Fibroblast of lung (primary cell): ENCODE measurements at regions not wholly inside any gene's neighbourhood (a gene's known extent, or its start where the extent isn't known, plus 50 kb on each side); places are given as distances from the start of the nearest gene placed in this dataset.

Source experiments
- DNase-seq, 2 donors: peaks; one replicate each; pipeline versions ENCODE4 v3.0.0 to v3.0.0-alpha.2; 2010; ENCODE audit warnings: low read depth in 2 of 2
- H2AFZ ChIP-seq: 2 replicates; pipeline ENCODE4 v1.5.1; 2012; ENCODE audit warnings: low read length, control low read depth, inconsistent platforms
- H3K27ac ChIP-seq: 2 replicates; pipeline ENCODE4 v1.5.1; 2011; ENCODE audit warnings: low read length, control low read depth; ENCODE audit not compliant: insufficient read depth
- H3K27me3 ChIP-seq: 2 replicates; pipeline ENCODE4 v1.5.1; 2011; ENCODE audit warnings: mild to moderate bottlenecking, low read length; ENCODE audit not compliant: control insufficient read depth, insufficient read depth
- H3K36me3 ChIP-seq: 2 replicates; pipeline ENCODE4 v1.5.1; 2011; ENCODE audit warnings: low read length; ENCODE audit not compliant: control insufficient read depth, insufficient read depth
- H3K4me1 ChIP-seq: 2 replicates; pipeline ENCODE4 v1.5.1; 2011; ENCODE audit warnings: low read length; ENCODE audit not compliant: control insufficient read depth, insufficient read depth; ENCODE audit errors: extremely low read depth
- H3K4me2 ChIP-seq: 2 replicates; pipeline ENCODE4 v1.5.1; 2011; ENCODE audit warnings: low read length, control low read depth; ENCODE audit not compliant: insufficient read depth; ENCODE audit errors: extremely low read depth
- H3K4me3 ChIP-seq, 4 experiments: fragments of 200-600 bp in 1 of 4; sonication (generic) in 1 of 4; replicated peaks in 1 of 4; 2 replicates each; pipeline ENCODE4 v1.5.1; 2011 to 2016; ENCODE audit warnings: low read length in 4 of 4, low read depth in 3 of 4, mild to moderate bottlenecking in 3 of 4, control low read depth in 2 of 4, inconsistent platforms in 1 of 4, mixed read lengths in 1 of 4; ENCODE audit not compliant: insufficient read depth in 1 of 4; ENCODE audit errors: control extremely low read depth in 1 of 4
- H3K79me2 ChIP-seq: 2 replicates; pipeline ENCODE4 v1.5.1; 2012; ENCODE audit warnings: mild to moderate bottlenecking, low read length, inconsistent platforms; ENCODE audit not compliant: control insufficient read depth, insufficient read depth
- H3K9ac ChIP-seq: 2 replicates; pipeline ENCODE4 v1.5.1; 2011; ENCODE audit warnings: mild to moderate bottlenecking, low read length, control low read depth; ENCODE audit not compliant: insufficient read depth
- H3K9me3 ChIP-seq: 2 replicates; pipeline ENCODE4 v1.5.1; 2012; ENCODE audit warnings: low read depth, low read length; ENCODE audit not compliant: control insufficient read depth, insufficient read depth
- H4K20me1 ChIP-seq: 2 replicates; pipeline ENCODE4 v1.5.1; 2011; ENCODE audit warnings: low read length; ENCODE audit not compliant: control insufficient read depth, insufficient read depth; ENCODE audit errors: extremely low read depth
- CTCF ChIP-seq, 2 donors: IDR thresholded peaks in 1 of 2; conservative IDR thresholded peaks in 1 of 2; 1 replicate in 1 of 2; 2 replicates in 1 of 2; pipeline ENCODE4 v1.5.1; 2011 to 2012; ENCODE audit warnings: low read length in 2 of 2, control low read depth in 1 of 2, inconsistent platforms in 1 of 2, low read depth in 1 of 2, mild to moderate bottlenecking in 1 of 2
- EZH2 ChIP-seq: IDR thresholded peaks from 2 replicates; pipeline ENCODE4 v1.5.1; 2012; ENCODE audit warnings: low read length, control low read depth, mild to moderate bottlenecking; ENCODE audit errors: missing control alignments

- DNase-seq: no peak
- Histone ChIP-seq H3K4me3 (no peak overlapping the region), H2AFZ (no peak overlapping the region), H4K20me1 (no peaks in the 10 kb centered on the region), H3K9me3 (no peaks in the 10 kb centered on the region), H3K79me2 (no peaks in the 10 kb centered on the region), H3K9ac (no peak overlapping the region), H3K27ac (no peak overlapping the region), H3K27me3 (no peaks in the 10 kb centered on the region), H3K4me2 (no peak overlapping the region), H3K36me3 (no peaks in the 10 kb centered on the region), H3K4me1 (no peaks in the 10 kb centered on the region)
- TF ChIP-seq EZH2: no peak
- no peak for TF ChIP-seq CTCF (conservative IDR thresholded peaks at IDR 0.05 in 1 of 2, IDR thresholded peaks at IDR 0.05 in 1 of 2; ENCODE audit: low read depth in 1 of 2, low read length in 2 of 2)
These were observed 1118.1 kb downstream of the TRHDE start for GRCh38 chr12:73390261-73390660.

- Histone ChIP-seq H2AFZ (no peak overlapping the region), H3K9ac (no peak overlapping the region), H3K4me2 (no peak overlapping the region), H3K9me3 (no peaks in the 10 kb centered on the region), H4K20me1 (no peaks in the 10 kb centered on the region), H3K27me3 (no peaks in the 10 kb centered on the region), H3K36me3 (no peaks in the 10 kb centered on the region), H3K4me1 (no peaks in the 10 kb centered on the region), H3K4me3 (no peak overlapping the region), H3K27ac (no peak overlapping the region), H3K79me2 (no peaks in the 10 kb centered on the region)
- TF ChIP-seq EZH2: no peak
- TF ChIP-seq CTCF (conservative IDR thresholded peaks at IDR 0.05 in 1 of 2, IDR thresholded peaks at IDR 0.05 in 1 of 2; ENCODE audit: low read depth in 1 of 2, low read length in 2 of 2): no peak
- DNase-seq: no peak
These were observed 1124.6 kb upstream of the ATXN7L3B start for GRCh38 chr12:73413051-73413450.

GRCh38 chr12:73413974-73414373, 1123.7 kb upstream of the ATXN7L3B start:
- Histone ChIP-seq H3K4me3 (no peak overlapping the region), H3K27me3 (no peaks in the 10 kb centered on the region), H3K4me1 (no peaks in the 10 kb centered on the region), H3K4me2 (no peak overlapping the region), H3K27ac (no peak overlapping the region), H3K36me3 (no peaks in the 10 kb centered on the region), H2AFZ (no peak overlapping the region), H3K79me2 (no peaks in the 10 kb centered on the region), H3K9ac (no peak overlapping the region), H3K9me3 (no peaks in the 10 kb centered on the region), H4K20me1 (no peaks in the 10 kb centered on the region)
- no peak for DNase-seq
- TF ChIP-seq CTCF (conservative IDR thresholded peaks at IDR 0.05 in 1 of 2, IDR thresholded peaks at IDR 0.05 in 1 of 2; ENCODE audit: low read depth in 1 of 2, low read length in 2 of 2) (no peak), EZH2 (no peak)
